ENCODE measurements at regions not wholly inside any gene's neighbourhood (a gene's known extent, or its start where the extent isn't known, plus 50 kb on each side); places are given as distances from the start of the nearest gene placed in this dataset.

DNA sequence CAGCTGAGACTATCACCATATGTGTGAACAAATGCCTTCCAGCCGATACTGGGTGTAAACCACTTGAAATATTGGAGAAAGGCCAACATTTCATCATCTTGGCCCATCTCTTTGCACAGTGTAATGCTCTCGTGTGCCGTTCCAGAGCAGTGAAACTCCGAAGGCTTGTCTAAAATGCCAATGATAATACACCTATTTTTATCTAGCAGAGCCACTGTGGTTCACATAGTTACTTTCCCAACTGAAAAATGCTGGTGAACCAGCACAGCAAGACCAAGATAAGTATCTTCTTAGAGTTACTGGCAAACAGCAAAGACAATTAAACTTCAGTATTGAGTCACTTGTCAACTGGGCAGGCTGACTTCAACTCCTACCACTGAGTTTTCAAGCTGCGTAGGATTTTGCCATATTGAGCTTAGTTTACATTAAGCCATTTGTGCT is 379.9 kb upstream of the ACTBL2 start:
- DNase-seq (ENCODE audit: low read depth) = peak; percentile 78
- no peak overlapping the region for H3K4me3 ChIP-seq (ENCODE audit: low read depth, low read length)
- TF ChIP-seq, protein P1, sequence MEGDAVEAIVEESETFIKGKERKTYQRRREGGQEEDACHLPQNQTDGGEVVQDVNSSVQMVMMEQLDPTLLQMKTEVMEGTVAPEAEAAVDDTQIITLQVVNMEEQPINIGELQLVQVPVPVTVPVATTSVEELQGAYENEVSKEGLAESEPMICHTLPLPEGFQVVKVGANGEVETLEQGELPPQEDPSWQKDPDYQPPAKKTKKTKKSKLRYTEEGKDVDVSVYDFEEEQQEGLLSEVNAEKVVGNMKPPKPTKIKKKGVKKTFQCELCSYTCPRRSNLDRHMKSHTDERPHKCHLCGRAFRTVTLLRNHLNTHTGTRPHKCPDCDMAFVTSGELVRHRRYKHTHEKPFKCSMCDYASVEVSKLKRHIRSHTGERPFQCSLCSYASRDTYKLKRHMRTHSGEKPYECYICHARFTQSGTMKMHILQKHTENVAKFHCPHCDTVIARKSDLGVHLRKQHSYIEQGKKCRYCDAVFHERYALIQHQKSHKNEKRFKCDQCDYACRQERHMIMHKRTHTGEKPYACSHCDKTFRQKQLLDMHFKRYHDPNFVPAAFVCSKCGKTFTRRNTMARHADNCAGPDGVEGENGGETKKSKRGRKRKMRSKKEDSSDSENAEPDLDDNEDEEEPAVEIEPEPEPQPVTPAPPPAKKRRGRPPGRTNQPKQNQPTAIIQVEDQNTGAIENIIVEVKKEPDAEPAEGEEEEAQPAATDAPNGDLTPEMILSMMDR (IDR thresholded peaks at IDR 0.05; ENCODE audit: insufficient read depth, low read depth, low read length) = no peak

DNA sequence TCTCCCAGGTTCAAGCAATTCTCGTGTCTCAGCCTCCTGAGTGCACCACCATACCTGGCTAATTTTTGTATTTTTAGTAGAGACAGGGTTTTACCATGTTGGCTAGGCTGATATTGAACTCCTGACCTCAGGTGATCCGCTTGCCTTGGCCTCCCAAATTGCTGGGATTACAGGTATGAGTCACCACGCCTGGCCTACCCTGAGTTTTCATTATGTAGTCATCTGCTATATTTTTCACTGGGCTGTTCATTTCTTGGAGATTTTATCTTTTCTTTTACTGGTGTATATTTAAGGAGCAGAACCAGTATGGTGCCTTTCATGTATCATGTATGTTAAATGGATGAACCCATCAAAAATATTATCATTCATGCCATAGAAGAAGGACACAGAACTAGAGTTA is 377.0 kb upstream of the ACTBL2 start:
- TF ChIP-seq, protein P1 (IDR thresholded peaks at IDR 0.05; ENCODE audit: insufficient read depth, low read depth, low read length) = no peak
- no peak for DNase-seq (ENCODE audit: low read depth)

DNA sequence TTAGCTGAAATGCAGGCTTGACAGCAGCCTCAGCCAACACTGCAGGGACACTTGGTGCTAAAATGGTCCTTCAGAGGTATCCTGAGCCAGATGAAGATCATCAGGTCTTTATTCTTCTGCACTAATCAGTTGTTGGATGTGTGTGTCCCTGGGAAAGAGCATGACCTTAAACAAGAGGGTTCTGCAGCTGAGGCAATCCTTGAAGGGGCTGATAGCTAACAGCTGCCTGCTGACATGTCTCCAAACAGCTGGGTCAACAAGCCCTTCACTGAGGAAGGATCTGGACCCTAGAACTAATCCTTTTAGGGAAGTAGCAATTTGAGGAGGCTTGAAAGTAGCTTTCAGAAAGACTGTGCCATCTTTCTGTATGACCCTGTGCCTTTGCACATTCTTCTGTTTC is 376.3 kb upstream of the ACTBL2 start:
- TF ChIP-seq, protein P1 (IDR thresholded peaks at IDR 0.05; ENCODE audit: insufficient read depth, low read depth, low read length) = no peak
- peak; percentile 71 for DNase-seq (ENCODE audit: low read depth)
- no peak overlapping the region for H3K4me3 ChIP-seq (ENCODE audit: low read depth, low read length)

More for the DNA sequence above, 377.0 kb upstream of the ACTBL2 start:
- no peak overlapping the region for H3K4me3 ChIP-seq (ENCODE audit: low read depth, low read length)

DNA sequence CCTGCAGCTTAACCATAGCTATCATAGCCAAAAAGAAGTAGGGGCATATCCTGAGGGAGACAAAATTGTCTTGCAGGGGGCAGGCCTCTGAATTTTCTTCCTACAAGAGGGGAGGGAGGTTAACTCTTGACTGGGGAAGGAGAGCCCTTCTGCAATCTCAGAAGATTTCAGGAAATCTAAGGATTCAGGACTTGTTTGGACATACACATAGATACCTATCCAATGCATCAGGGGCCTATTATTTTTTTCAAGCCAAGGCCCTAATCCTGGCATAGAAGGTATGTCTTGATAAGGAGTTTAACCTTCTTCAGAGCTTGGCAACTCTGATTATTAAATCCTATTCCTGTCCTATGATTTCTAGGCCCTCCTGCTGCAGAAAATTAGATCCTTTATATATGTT is 375.1 kb upstream of the ACTBL2 start:
- no peak for DNase-seq (ENCODE audit: low read depth)
- TF ChIP-seq, protein P1 (IDR thresholded peaks at IDR 0.05; ENCODE audit: insufficient read depth, low read depth, low read length) = no peak

DNA sequence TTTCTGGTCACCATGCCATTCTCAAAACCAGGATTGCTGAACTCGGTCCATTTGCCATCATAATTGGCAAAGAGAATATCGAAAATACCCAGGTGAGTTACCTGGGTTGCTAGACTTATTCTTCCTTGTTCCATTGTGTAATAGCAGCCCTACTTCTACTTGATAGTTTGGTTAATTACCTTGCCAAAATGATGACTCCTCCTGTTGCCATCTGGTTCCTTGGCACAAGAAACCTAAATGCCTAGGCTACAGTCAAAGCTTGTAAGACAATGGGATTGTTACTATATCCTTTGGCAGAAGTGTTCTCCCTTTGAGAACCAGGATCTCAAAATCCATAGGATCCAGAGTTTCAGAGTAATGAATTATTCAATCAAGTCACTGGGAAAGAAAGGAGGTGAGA is 373.2 kb upstream of the ACTBL2 start:
- DNase-seq (ENCODE audit: low read depth) = no peak
- TF ChIP-seq, protein P1 (IDR thresholded peaks at IDR 0.05; ENCODE audit: insufficient read depth, low read depth, low read length) = no peak

More for the DNA sequence above, 375.1 kb upstream of the ACTBL2 start:
- no peak overlapping the region for H3K4me3 ChIP-seq (ENCODE audit: low read depth, low read length)

DNA sequence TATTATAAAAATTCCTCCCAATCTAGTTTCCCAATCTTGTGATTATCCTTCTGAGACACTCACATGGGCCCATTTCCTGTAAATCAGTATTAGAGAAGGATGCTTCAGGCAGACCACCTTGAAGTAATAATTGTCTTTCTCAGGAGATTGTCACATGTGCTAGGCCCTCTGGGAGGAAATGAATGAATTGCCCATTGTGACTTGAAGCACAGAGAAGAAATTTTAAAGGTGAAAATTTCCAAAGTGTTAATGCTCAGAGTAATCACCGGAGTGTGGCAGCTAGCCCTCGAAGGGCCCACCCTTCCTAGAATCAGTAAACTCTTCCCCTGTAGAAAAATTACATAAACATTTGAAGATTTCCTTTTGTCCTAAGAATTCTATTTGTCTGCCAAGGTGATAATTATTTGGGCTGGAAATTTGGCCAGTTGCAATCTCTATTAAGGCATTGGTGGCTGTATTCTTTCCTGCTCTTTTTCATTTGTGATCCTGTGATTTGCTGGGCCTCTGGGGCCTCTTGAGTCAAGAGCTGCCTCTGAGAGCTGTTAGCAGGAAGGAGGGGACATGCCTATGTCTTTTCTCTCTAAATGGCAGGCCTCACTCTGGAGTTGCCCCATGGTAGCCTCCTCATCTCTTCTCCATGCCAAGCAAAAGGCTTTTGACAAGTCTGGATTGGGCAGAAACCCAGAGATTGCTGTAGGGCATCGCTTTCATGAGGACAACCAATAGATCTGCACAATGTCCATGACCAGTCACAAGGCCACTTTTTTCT is 371.5 kb upstream of the ACTBL2 start:
- TF ChIP-seq, protein P1 (IDR thresholded peaks at IDR 0.05; ENCODE audit: insufficient read depth, low read depth, low read length) = no peak
- no peak for DNase-seq (ENCODE audit: low read depth)
- H3K4me3 ChIP-seq (ENCODE audit: low read depth, low read length) = no peak overlapping the region

More for the DNA sequence above, 373.2 kb upstream of the ACTBL2 start:
- H3K4me3 ChIP-seq (ENCODE audit: low read depth, low read length) = no peak overlapping the region
